Breast epithelium (tissue), 4 donors: ENCODE measurements at regions not wholly inside any gene's neighbourhood (a gene's known extent, or its start where the extent isn't known, plus 50 kb on each side); places are given as distances from the start of the nearest gene placed in this dataset.

Experiments used
- DNase-seq, 2 donors: peaks; one replicate each; pipeline ENCODE4 v3.0.0-alpha.2; 2019; ENCODE audit warnings: low spot score in 2 of 2
- H3K27ac ChIP-seq, 2 donors: fragments of 200-600 bp; sonication (generic) in 1 of 2; one replicate each; pipeline ENCODE4 v1.5.1; 2016 to 2019; ENCODE audit warnings: mild to moderate bottlenecking in 1 of 2
- H3K27me3 ChIP-seq, 2 donors: fragments of 200-600 bp; sonication (generic) in 1 of 2; one replicate each; pipeline versions ENCODE4 v1.5.1 to v1.6.0; 2017 to 2019; ENCODE audit warnings: control low read depth in 1 of 2, mild to moderate bottlenecking in 1 of 2
- H3K36me3 ChIP-seq: fragments of 200-600 bp; one replicate; pipeline ENCODE4 v1.5.1; 2019
- H3K4me1 ChIP-seq, 2 donors: fragments of 200-600 bp; sonication (generic); one replicate each; pipeline ENCODE4 v1.5.1; 2016 to 2019; ENCODE audit warnings: control low read depth in 1 of 2
- H3K4me3 ChIP-seq, 3 donors: fragments of 200-600 bp; sonication (generic); 1 replicate in 2 of 3; 2 replicates in 1 of 3; pipeline ENCODE4 v1.5.1; 2016 to 2019; ENCODE audit warnings: mild to moderate bottlenecking in 3 of 3, moderate library complexity in 2 of 3
- H3K9me3 ChIP-seq, 2 donors: fragments of 200-600 bp; sonication (generic) in 1 of 2; one replicate each; pipeline ENCODE4 v1.5.1; 2016 to 2019; ENCODE audit warnings: control low read depth in 1 of 2
- POLR2A ChIP-seq: fragments of 450-650 bp; IDR thresholded peaks from one replicate; pipeline ENCODE4 v1.6.1; 2016; ENCODE audit warnings: antibody characterized with exemption, mild to moderate bottlenecking, moderate library complexity
- POLR2AphosphoS5 ChIP-seq, 3 donors: sonication (generic); formaldehyde crosslinking; IDR thresholded peaks; one replicate each; pipeline ENCODE4 v1.6.1; 2017; ENCODE audit warnings: antibody characterized with exemption in 3 of 3
- intact Hi-C: fragments of 100-400 bp; cut with DNase I; formaldehyde crosslinking; loops from one replicate; pipeline ENCODE4 v1.15.1; 2023; ENCODE audit warnings: low total_unique reads
- TF ChIP-seq, protein P1 (sequence below), 3 donors: fragments of 450-650 bp; IDR thresholded peaks; one replicate each; pipeline ENCODE4 v1.5.1; 2016 to 2017; ENCODE audit warnings: antibody characterized with exemption in 3 of 3, mild to moderate bottlenecking in 3 of 3, moderate library complexity in 3 of 3

DNA sequence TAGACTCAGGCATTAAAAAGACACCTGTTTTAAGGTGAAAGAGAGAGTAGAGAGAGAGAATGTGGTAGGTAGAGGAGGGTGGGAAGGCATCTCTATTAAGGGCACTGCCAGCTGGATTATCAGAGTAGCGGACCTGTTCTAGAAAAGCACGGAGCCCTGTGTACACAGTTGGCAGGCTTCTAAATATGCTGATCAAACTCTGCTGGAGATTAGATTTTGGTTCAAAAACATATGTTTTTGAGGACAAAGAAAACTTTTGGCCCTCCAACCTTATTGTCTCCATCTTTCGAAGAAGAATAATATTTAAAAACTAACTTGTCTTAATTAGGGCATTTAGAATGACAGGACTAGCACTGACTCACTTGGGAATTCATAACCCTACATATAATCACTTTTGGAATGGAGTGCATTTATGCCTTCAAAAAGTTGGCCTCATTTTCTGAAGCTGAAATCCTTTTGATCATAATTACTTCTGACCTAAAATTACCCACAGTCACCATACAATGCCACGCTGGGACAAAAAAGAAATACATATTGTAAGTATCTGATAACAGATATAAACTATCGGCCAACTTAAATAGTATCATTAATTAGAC lies 254.6 kb downstream of the MEIS1 start:
- Histone ChIP-seq H3K27me3 (no peaks in the 10 kb centered on the region), H3K36me3 (no peaks in the 10 kb centered on the region), H3K4me3 (no peak overlapping the region), H3K4me1 (no peaks in the 10 kb centered on the region), H3K27ac (peak overlapping the region in 1 of 2 donors; percentile 38), H3K9me3 (no peaks in the 10 kb centered on the region)
- DNase-seq: no peak
- intact Hi-C loops: no loop called here
- TF ChIP-seq POLR2AphosphoS5 (IDR thresholded peaks at IDR 0.05) (no peak), POLR2A (no peak)
- TF ChIP-seq, protein P1, sequence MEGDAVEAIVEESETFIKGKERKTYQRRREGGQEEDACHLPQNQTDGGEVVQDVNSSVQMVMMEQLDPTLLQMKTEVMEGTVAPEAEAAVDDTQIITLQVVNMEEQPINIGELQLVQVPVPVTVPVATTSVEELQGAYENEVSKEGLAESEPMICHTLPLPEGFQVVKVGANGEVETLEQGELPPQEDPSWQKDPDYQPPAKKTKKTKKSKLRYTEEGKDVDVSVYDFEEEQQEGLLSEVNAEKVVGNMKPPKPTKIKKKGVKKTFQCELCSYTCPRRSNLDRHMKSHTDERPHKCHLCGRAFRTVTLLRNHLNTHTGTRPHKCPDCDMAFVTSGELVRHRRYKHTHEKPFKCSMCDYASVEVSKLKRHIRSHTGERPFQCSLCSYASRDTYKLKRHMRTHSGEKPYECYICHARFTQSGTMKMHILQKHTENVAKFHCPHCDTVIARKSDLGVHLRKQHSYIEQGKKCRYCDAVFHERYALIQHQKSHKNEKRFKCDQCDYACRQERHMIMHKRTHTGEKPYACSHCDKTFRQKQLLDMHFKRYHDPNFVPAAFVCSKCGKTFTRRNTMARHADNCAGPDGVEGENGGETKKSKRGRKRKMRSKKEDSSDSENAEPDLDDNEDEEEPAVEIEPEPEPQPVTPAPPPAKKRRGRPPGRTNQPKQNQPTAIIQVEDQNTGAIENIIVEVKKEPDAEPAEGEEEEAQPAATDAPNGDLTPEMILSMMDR (IDR thresholded peaks at IDR 0.05): no peak

- no peaks in the 10 kb centered on the region for H3K9me3 ChIP-seq
- DNase-seq: no peak
- no peaks in the 10 kb centered on the region for H3K27me3 ChIP-seq
- intact Hi-C loops: no loop called here
- no peaks in the 10 kb centered on the region for H3K36me3 ChIP-seq
- no peak for TF ChIP-seq POLR2AphosphoS5 (IDR thresholded peaks at IDR 0.05)
- TF ChIP-seq, protein P1 (IDR thresholded peaks at IDR 0.05): no peak
- no peak for TF ChIP-seq POLR2A
- peak overlapping the region in 2 of 3 donors; percentile 7 to 35 for H3K4me3 ChIP-seq
- H3K27ac ChIP-seq: peak overlapping the region in 1 of 2 donors; percentile 40
- no peaks in the 10 kb centered on the region for H3K4me1 ChIP-seq
These were observed 256.4 kb downstream of the MEIS1 start for GRCh38 chr2:66691031-66691965.

- Histone ChIP-seq H3K27me3 (no peaks in the 10 kb centered on the region), H3K27ac (no peak overlapping the region), H3K4me3 (peak overlapping the region in 1 of 3 donors; percentile 35), H3K4me1 (no peaks in the 10 kb centered on the region), H3K36me3 (no peaks in the 10 kb centered on the region), H3K9me3 (no peaks in the 10 kb centered on the region)
- intact Hi-C loops: no loop called here
- no peak for DNase-seq
- TF ChIP-seq POLR2A: no peak
- no peak for TF ChIP-seq POLR2AphosphoS5 (IDR thresholded peaks at IDR 0.05)
- TF ChIP-seq, protein P1 (IDR thresholded peaks at IDR 0.05): no peak
These were observed 257.7 kb downstream of the MEIS1 start for GRCh38 chr2:66692521-66693054.

GRCh38 chr2:66693076-66693965 lies 258.4 kb downstream of the MEIS1 start:
- Histone ChIP-seq H3K9me3 (no peaks in the 10 kb centered on the region), H3K4me1 (no peaks in the 10 kb centered on the region), H3K27ac (peak overlapping the region in 1 of 2 donors; percentile 0), H3K27me3 (no peaks in the 10 kb centered on the region), H3K36me3 (no peaks in the 10 kb centered on the region), H3K4me3 (peak overlapping the region in 1 of 3 donors; percentile 35)
- TF ChIP-seq POLR2A (no peak), POLR2AphosphoS5 (IDR thresholded peaks at IDR 0.05) (no peak)
- TF ChIP-seq, protein P1 (IDR thresholded peaks at IDR 0.05): no peak
- no peak for DNase-seq
- intact Hi-C loops: no loop called here
